ENCODE measurements at regions not wholly inside any gene's neighbourhood (a gene's known extent, or its start where the extent isn't known, plus 50 kb on each side); places are given as distances from the start of the nearest gene placed in this dataset.
A peak's percentile ranks its signal among the peaks of the same experiment; 100 is the strongest.

DNA sequence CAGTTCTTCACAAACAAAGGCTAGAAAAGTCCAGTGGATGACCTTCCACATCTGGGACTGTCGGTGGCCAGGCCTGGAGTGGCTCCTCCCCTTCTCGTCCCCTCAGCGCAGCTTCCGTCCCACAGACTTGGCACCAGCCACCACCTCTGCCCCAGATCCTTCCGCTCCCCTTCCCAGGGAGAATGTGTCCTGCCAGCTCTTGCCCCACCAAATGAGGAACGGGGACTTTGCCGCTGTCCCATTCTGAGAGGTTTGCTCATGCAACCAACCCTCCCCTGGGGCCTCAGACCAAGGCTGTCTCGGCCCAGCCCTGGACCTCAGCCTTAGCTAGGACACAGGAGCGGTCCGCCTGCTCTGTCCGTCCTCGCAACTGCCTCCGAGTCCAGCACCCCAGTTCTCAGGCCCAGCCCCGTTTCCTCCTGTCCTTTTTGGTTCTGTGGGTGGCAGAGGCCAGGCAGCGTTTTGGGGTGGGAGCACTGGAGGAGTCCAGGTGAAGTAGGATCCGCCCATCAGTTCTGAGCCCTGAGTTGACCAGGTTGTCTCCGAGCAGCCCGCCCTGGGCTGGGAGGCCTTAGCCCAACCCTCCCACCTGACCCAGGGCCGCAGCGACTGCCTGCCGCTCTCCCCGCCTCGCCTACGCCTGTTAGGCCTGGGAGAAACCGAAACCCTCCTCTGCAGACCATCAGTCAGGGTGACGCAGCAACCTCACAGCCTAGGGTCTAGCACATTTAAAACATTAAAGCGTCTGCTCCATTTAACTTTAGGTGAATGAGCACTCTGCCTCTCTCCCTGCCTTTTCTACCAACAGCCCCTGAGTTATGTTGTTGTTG is 284.3 kb downstream of the FOXO1 start:
- Mint-ChIP-seq H3K27ac (peak overlapping the region in 1 of 9 donors; percentile 41), H3K27me3 (no peaks in the 10 kb centered on the region), H3K9me3 (peaks cover 0 to 4% (median 0%) of the 10 kb centered on the region in 11 donors), H3K36me3 (peaks cover 0 to 12% (median 0%) of the 10 kb centered on the region in 5 donors), H3K4me3 (no peak overlapping the region), H3K4me1 (peaks cover 21 to 49% (median 39%) of the 10 kb centered on the region in 7 donors)
- H3K36me3 ChIP-seq (ENCODE audit: control insufficient read depth in 2 of 3, insufficient read depth in 3 of 3, low read length in 3 of 3), result no peaks in the 10 kb centered on the region
- peaks cover 6 to 8% of the 10 kb centered on the region in 2 donors for H3K4me1 ChIP-seq (ENCODE audit: control insufficient read depth in 2 of 2, insufficient read depth in 2 of 2, low read length in 2 of 2)
- no peak for ATAC-seq
- DNase-seq, result no peak
- CTCF ChIA-PET, result no interaction called here
- no peaks in the 10 kb centered on the region for H3K9me3 ChIP-seq (ENCODE audit: control insufficient read depth in 2 of 3, low read length in 3 of 3)
- intact Hi-C loops (cut with micrococcal nuclease), result no loop called here
- POLR2A ChIA-PET, result interaction anchor here (0.6 kb wide), 1 partner anchor 175 kb away, joined by 3 read pairs; no protein-coding TSS in a partner anchor
- no peak overlapping the region for H3K4me3 ChIP-seq (ENCODE audit: low read length)
- no peak overlapping the region for H3K27ac ChIP-seq (ENCODE audit: low read depth, low read length)
- H3K27me3 ChIP-seq (ENCODE audit: control insufficient read depth in 2 of 2, insufficient read depth in 2 of 2, low read length in 2 of 2), result no peaks in the 10 kb centered on the region

- Histone ChIP-seq H3K9me3 (ENCODE audit: control insufficient read depth in 2 of 3, low read length in 3 of 3) (no peaks in the 10 kb centered on the region), H3K27me3 (ENCODE audit: control insufficient read depth in 2 of 2, insufficient read depth in 2 of 2, low read length in 2 of 2) (no peaks in the 10 kb centered on the region), H3K4me1 (ENCODE audit: control insufficient read depth in 2 of 2, insufficient read depth in 2 of 2, low read length in 2 of 2) (peaks cover 14 to 15% of the 10 kb centered on the region in 2 donors), H3K4me3 (ENCODE audit: low read length) (no peak overlapping the region), H3K36me3 (ENCODE audit: control insufficient read depth in 2 of 3, insufficient read depth in 3 of 3, low read length in 3 of 3) (no peaks in the 10 kb centered on the region), H3K27ac (ENCODE audit: low read depth, low read length) (no peak overlapping the region)
- peaks cover 0 to 19% (median 0%) of the 10 kb centered on the region in 5 donors for H3K36me3 Mint-ChIP-seq
- intact Hi-C loops (cut with micrococcal nuclease), result no loop called here
- CTCF ChIA-PET, result no interaction called here
- H3K4me3 Mint-ChIP-seq, result no peak overlapping the region
- POLR2A ChIA-PET, result interaction anchor here (1.4 kb wide), 1 partner anchor 177 kb away, joined by 3 read pairs; no protein-coding TSS in a partner anchor
- H3K4me1 Mint-ChIP-seq, result peaks cover 28 to 57% (median 47%) of the 10 kb centered on the region in 7 donors
- ATAC-seq (no peak), DNase-seq (no peak)
- peaks cover 0 to 10% (median 0%) of the 10 kb centered on the region in 11 donors for H3K9me3 Mint-ChIP-seq
- H3K27ac Mint-ChIP-seq, result no peak overlapping the region
- no peaks in the 10 kb centered on the region for H3K27me3 Mint-ChIP-seq
Observed at GRCh38 chr13:40383132-40383531, 283.3 kb downstream of the FOXO1 start.

DNA sequence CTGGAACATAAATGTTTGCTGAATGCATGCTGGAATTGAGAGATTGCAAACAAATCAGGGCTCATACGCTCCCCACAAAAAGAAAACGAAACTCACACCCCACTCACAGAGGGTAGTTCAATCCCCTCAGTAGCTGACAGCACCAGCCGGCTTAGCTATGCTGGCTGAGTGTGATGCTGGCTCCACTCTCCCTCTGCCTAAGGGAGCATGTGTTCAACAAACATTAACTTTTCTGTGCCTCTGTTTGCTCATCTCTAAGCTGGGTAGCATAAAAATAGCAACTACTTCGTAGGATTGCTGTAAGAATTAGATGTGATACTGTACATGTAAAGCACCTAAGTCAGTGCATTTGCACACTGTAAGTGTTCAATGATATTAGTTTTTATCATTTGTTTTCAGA is 282.6 kb downstream of the FOXO1 start:
- H3K9me3 Mint-ChIP-seq, result peaks cover 0 to 8% (median 0%) of the 10 kb centered on the region in 11 donors
- H3K27me3 ChIP-seq (ENCODE audit: control insufficient read depth in 2 of 2, insufficient read depth in 2 of 2, low read length in 2 of 2), result no peaks in the 10 kb centered on the region
- H3K4me3 ChIP-seq (ENCODE audit: low read length), result no peak overlapping the region
- intact Hi-C loops (cut with micrococcal nuclease), result no loop called here
- no peak overlapping the region for H3K4me3 Mint-ChIP-seq
- DNase-seq (no peak), ATAC-seq (no peak)
- no peak overlapping the region for H3K27ac ChIP-seq (ENCODE audit: low read depth, low read length)
- peaks cover 15 to 16% of the 10 kb centered on the region in 2 donors for H3K4me1 ChIP-seq (ENCODE audit: control insufficient read depth in 2 of 2, insufficient read depth in 2 of 2, low read length in 2 of 2)
- H3K9me3 ChIP-seq (ENCODE audit: control insufficient read depth in 2 of 3, low read length in 3 of 3), result no peaks in the 10 kb centered on the region
- H3K4me1 Mint-ChIP-seq, result peaks cover 34 to 60% (median 51%) of the 10 kb centered on the region in 7 donors
- CTCF ChIA-PET, result no interaction called here
- H3K27me3 Mint-ChIP-seq, result no peaks in the 10 kb centered on the region
- no peak overlapping the region for H3K27ac Mint-ChIP-seq
- H3K36me3 Mint-ChIP-seq, result peaks cover 0 to 20% (median 0%) of the 10 kb centered on the region in 5 donors
- H3K36me3 ChIP-seq (ENCODE audit: control insufficient read depth in 2 of 3, insufficient read depth in 3 of 3, low read length in 3 of 3), result no peaks in the 10 kb centered on the region
- POLR2A ChIA-PET, result interaction anchor here (1.4 kb wide), 1 partner anchor 178 kb away, joined by 3 read pairs; no protein-coding TSS in a partner anchor

DNA sequence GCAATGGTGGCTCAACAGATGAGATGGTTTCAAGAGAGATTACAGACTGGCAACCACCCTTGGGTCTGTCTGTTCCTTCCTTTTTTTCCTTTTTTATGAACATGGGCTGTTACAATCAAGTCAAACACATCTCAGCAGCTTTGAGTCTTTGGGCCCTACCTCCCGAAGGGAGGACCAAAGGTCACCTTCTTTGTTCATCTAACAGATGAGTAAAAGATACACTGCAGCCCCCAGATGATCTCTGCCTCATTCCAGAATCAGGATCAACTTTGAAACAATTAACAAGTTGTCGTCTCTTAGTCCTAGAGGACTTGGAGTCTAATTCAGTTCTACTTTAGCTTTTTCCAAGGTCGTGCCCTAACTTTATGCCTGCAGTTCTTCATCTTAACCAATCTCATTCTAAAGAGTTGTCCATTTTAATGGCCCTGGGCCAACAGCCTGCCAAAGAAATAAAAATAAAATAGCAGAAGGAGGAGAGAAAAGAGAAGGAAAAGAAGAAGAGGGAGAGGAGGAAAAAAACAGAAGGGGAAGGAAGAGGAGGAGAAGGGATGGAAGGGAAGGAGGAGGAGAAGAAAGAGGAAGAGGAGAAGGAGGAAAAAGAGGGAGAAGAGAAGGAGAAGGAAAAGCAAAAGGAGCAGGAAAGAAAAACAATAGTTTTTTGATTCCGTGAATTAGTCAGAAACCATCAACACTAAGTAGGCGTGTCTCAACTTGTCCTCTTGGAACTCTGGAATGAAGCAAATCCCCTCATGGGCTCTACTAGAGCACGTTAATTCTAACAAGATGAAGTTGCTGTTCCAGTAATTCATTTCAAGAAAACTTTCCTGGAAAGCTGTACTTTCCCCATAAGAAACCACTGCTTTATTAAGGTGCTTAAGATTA is 281.2 kb downstream of the FOXO1 start:
- ATAC-seq, result no peak
- POLR2A ChIA-PET, result no interaction called here
- CTCF ChIA-PET, result no interaction called here
- Mint-ChIP-seq H3K36me3 (peaks cover 0 to 20% (median 0%) of the 10 kb centered on the region in 5 donors), H3K27ac (peak overlapping the region in 7 of 9 donors; percentile 2 to 97 (median 70)), H3K4me1 (peaks cover 38 to 59% (median 50%) of the 10 kb centered on the region in 7 donors), H3K4me3 (peak overlapping the region in 2 of 10 donors; percentile 15 to 28), H3K27me3 (no peaks in the 10 kb centered on the region), H3K9me3 (peaks cover 0 to 8% (median 0%) of the 10 kb centered on the region in 11 donors)
- Histone ChIP-seq H3K36me3 (ENCODE audit: control insufficient read depth in 2 of 3, insufficient read depth in 3 of 3, low read length in 3 of 3) (no peaks in the 10 kb centered on the region), H3K4me1 (ENCODE audit: control insufficient read depth in 2 of 2, insufficient read depth in 2 of 2, low read length in 2 of 2) (peaks cover 19 to 23% of the 10 kb centered on the region in 2 donors), H3K27me3 (ENCODE audit: control insufficient read depth in 2 of 2, insufficient read depth in 2 of 2, low read length in 2 of 2) (no peaks in the 10 kb centered on the region), H3K9me3 (ENCODE audit: control insufficient read depth in 2 of 3, low read length in 3 of 3) (no peaks in the 10 kb centered on the region), H3K27ac (ENCODE audit: low read depth, low read length) (no peak overlapping the region), H3K4me3 (ENCODE audit: low read length) (no peak overlapping the region)
- intact Hi-C loops (cut with micrococcal nuclease), result loop anchor here (5.0 kb wide), 6 partner anchors 217 to 1348 kb away; partner anchors contain the start of genes KBTBD6 (in 1 of the 2), NHLRC3 (in 1 of the 2) and PROSER1 (in 1 of the 2)
- DNase-seq, result no peak

DNA sequence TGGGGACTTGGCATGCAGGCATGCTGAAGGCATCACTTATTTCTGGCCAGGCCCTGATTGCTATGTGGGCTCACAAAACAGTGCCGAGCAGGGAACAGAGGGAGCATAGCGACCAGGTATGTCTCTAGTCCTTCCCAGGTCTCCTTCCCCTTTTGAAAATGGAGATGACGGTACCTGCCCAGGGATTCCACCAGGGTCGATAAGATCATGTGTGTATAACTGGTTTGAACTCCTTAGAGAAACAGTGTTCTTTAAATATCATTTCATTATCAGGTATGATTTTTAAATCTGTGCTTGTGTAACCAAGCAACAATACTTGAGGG is 280.6 kb downstream of the FOXO1 start:
- CTCF ChIA-PET, result no interaction called here
- H3K4me1 ChIP-seq (ENCODE audit: control insufficient read depth in 2 of 2, insufficient read depth in 2 of 2, low read length in 2 of 2), result peaks cover 19 to 23% of the 10 kb centered on the region in 2 donors
- no peaks in the 10 kb centered on the region for H3K36me3 ChIP-seq (ENCODE audit: control insufficient read depth in 2 of 3, insufficient read depth in 3 of 3, low read length in 3 of 3)
- intact Hi-C loops (cut with micrococcal nuclease), result loop anchor here (5.0 kb wide), 6 partner anchors 216 to 1349 kb away; partner anchors contain the start of genes KBTBD6 (in 1 of the 2), NHLRC3 (in 1 of the 2) and PROSER1 (in 1 of the 2)
- H3K9me3 ChIP-seq (ENCODE audit: control insufficient read depth in 2 of 3, low read length in 3 of 3), result no peaks in the 10 kb centered on the region
- peak overlapping the region in 8 of 9 donors; percentile 10 to 98 (median 70) for H3K27ac Mint-ChIP-seq
- DNase-seq (no peak), ATAC-seq (no peak)
- no peak overlapping the region for H3K27ac ChIP-seq (ENCODE audit: low read depth, low read length)
- no peaks in the 10 kb centered on the region for H3K27me3 ChIP-seq (ENCODE audit: control insufficient read depth in 2 of 2, insufficient read depth in 2 of 2, low read length in 2 of 2)
- H3K36me3 Mint-ChIP-seq, result peaks cover 0 to 20% (median 0%) of the 10 kb centered on the region in 5 donors
- H3K4me3 Mint-ChIP-seq, result peak overlapping the region in 2 of 10 donors; percentile 2 to 43
- peaks cover 0 to 8% (median 0%) of the 10 kb centered on the region in 11 donors for H3K9me3 Mint-ChIP-seq
- POLR2A ChIA-PET, result interaction anchor here (1.2 kb wide), 1 partner anchor 198 kb away, joined by 5 read pairs; no protein-coding TSS in a partner anchor
- H3K27me3 Mint-ChIP-seq, result no peaks in the 10 kb centered on the region
- peaks cover 38 to 62% (median 56%) of the 10 kb centered on the region in 7 donors for H3K4me1 Mint-ChIP-seq
- H3K4me3 ChIP-seq (ENCODE audit: low read length), result no peak overlapping the region

GRCh38 chr13:40386586-40386985 is 279.9 kb downstream of the FOXO1 start:
- H3K4me3 ChIP-seq (ENCODE audit: low read length), result no peak overlapping the region
- no peak for ATAC-seq
- H3K4me1 ChIP-seq (ENCODE audit: control insufficient read depth in 2 of 2, insufficient read depth in 2 of 2, low read length in 2 of 2), result peaks cover 19 to 23% of the 10 kb centered on the region in 2 donors
- CTCF ChIA-PET, result no interaction called here
- peaks cover 38 to 70% (median 57%) of the 10 kb centered on the region in 7 donors for H3K4me1 Mint-ChIP-seq
- no peaks in the 10 kb centered on the region for H3K9me3 ChIP-seq (ENCODE audit: control insufficient read depth in 2 of 3, low read length in 3 of 3)
- H3K27ac ChIP-seq (ENCODE audit: low read depth, low read length), result no peak overlapping the region
- H3K27me3 ChIP-seq (ENCODE audit: control insufficient read depth in 2 of 2, insufficient read depth in 2 of 2, low read length in 2 of 2), result no peaks in the 10 kb centered on the region
- no peak for DNase-seq
- peaks cover 0 to 21% (median 0%) of the 10 kb centered on the region in 5 donors for H3K36me3 Mint-ChIP-seq
- H3K4me3 Mint-ChIP-seq, result peak overlapping the region in 5 of 10 donors; percentile 5 to 26 (median 21)
- H3K27ac Mint-ChIP-seq, result peak overlapping the region in 8 of 9 donors; percentile 27 to 98 (median 72)
- no peaks in the 10 kb centered on the region for H3K36me3 ChIP-seq (ENCODE audit: control insufficient read depth in 2 of 3, insufficient read depth in 3 of 3, low read length in 3 of 3)
- intact Hi-C loops (cut with micrococcal nuclease), result loop anchor here (5.0 kb wide), 6 partner anchors 216 to 1349 kb away; partner anchors contain the start of genes KBTBD6 (in 1 of the 2), NHLRC3 (in 1 of the 2) and PROSER1 (in 1 of the 2)
- peaks cover 0 to 8% (median 0%) of the 10 kb centered on the region in 11 donors for H3K9me3 Mint-ChIP-seq
- no peaks in the 10 kb centered on the region for H3K27me3 Mint-ChIP-seq
- POLR2A ChIA-PET, result interaction anchor here (1.0 to 1.5 kb wide), 3 partner anchors 95 to 278 kb away, joined by 4 to 5 read pairs (median 5); no protein-coding TSS in a partner anchor

Data from naive thymus-derived CD4-positive, alpha-beta T cell (primary cell).